Skeletal muscle tissue (tissue), 3 donors: ENCODE measurements at regions not wholly inside any gene's neighbourhood (a gene's known extent, or its start where the extent isn't known, plus 50 kb on each side); places are given as distances from the start of the nearest gene placed in this dataset.

ENCODE experiments used
- H3K27ac ChIP-seq: one replicate; pipeline ENCODE4 v1.7.0; 2013; ENCODE audit warnings: mild to moderate bottlenecking, low read depth, low read length, inconsistent platforms
- H3K27me3 ChIP-seq, 3 donors: one replicate each; pipeline ENCODE4 v1.7.0; 2013; ENCODE audit warnings: low read length in 3 of 3; ENCODE audit not compliant: control insufficient read depth in 3 of 3, insufficient read depth in 3 of 3
- H3K36me3 ChIP-seq, 3 donors: one replicate each; pipeline ENCODE4 v1.7.0; 2013; ENCODE audit warnings: low read length in 3 of 3; ENCODE audit not compliant: control insufficient read depth in 3 of 3, insufficient read depth in 3 of 3
- H3K4me1 ChIP-seq, 3 donors: one replicate each; pipeline ENCODE4 v1.7.0; 2013; ENCODE audit warnings: low read length in 3 of 3, mild to moderate bottlenecking in 3 of 3; ENCODE audit not compliant: control insufficient read depth in 3 of 3, insufficient read depth in 3 of 3
- H3K4me3 ChIP-seq, 3 donors: one replicate each; pipeline ENCODE4 v1.7.0; 2013; ENCODE audit warnings: low read length in 3 of 3
- H3K9ac ChIP-seq, 3 donors: one replicate each; pipeline ENCODE4 v1.7.0; 2013; ENCODE audit warnings: low read length in 3 of 3, mild to moderate bottlenecking in 3 of 3, moderate library complexity in 2 of 3, low read depth in 1 of 3
- H3K9me3 ChIP-seq, 3 donors: one replicate each; pipeline ENCODE4 v1.7.0; 2013; ENCODE audit warnings: low read length in 3 of 3; ENCODE audit not compliant: control insufficient read depth in 3 of 3
- donor health status: Osteomylitis.

GRCh38 chr22:27204817-27205216 lies 547.4 kb downstream of the MIAT start:
- Histone ChIP-seq H3K27ac (no peak overlapping the region), H3K36me3 (no peaks in the 10 kb centered on the region), H3K4me3 (no peak overlapping the region), H3K27me3 (peaks cover 9 to 37% (median 14%) of the 10 kb centered on the region in 3 donors), H3K9ac (no peak overlapping the region), H3K9me3 (peaks cover 0 to 3% (median 0%) of the 10 kb centered on the region in 3 donors), H3K4me1 (peaks cover 0 to 5% (median 3%) of the 10 kb centered on the region in 3 donors)

GRCh38 chr22:27205492-27206373 lies 548.3 kb downstream of the MIAT start:
- peaks cover 0 to 5% (median 3%) of the 10 kb centered on the region in 3 donors for H3K4me1 ChIP-seq
- H3K36me3 ChIP-seq = no peaks in the 10 kb centered on the region
- peaks cover 0 to 3% (median 0%) of the 10 kb centered on the region in 3 donors for H3K9me3 ChIP-seq
- peaks cover 10 to 36% (median 14%) of the 10 kb centered on the region in 3 donors for H3K27me3 ChIP-seq
- H3K9ac ChIP-seq = no peak overlapping the region
- H3K4me3 ChIP-seq = no peak overlapping the region
- H3K27ac ChIP-seq = no peak overlapping the region

- no peak overlapping the region for H3K4me3 ChIP-seq
- peaks cover 0 to 3% (median 0%) of the 10 kb centered on the region in 3 donors for H3K9me3 ChIP-seq
- H3K4me1 ChIP-seq = peaks cover 0 to 5% (median 3%) of the 10 kb centered on the region in 3 donors
- no peak overlapping the region for H3K9ac ChIP-seq
- H3K27ac ChIP-seq = no peak overlapping the region
- H3K36me3 ChIP-seq = no peaks in the 10 kb centered on the region
- peaks cover 12 to 39% (median 14%) of the 10 kb centered on the region in 3 donors for H3K27me3 ChIP-seq
Observed at GRCh38 chr22:27206374-27207133, 549.2 kb downstream of the MIAT start.

- no peak overlapping the region for H3K27ac ChIP-seq
- no peak overlapping the region for H3K9ac ChIP-seq
- no peaks in the 10 kb centered on the region for H3K36me3 ChIP-seq
- H3K9me3 ChIP-seq = peaks cover 0 to 3% (median 0%) of the 10 kb centered on the region in 3 donors
- H3K4me1 ChIP-seq = peaks cover 0 to 5% (median 3%) of the 10 kb centered on the region in 3 donors
- no peak overlapping the region for H3K4me3 ChIP-seq
- peaks cover 12 to 41% (median 14%) of the 10 kb centered on the region in 3 donors for H3K27me3 ChIP-seq
Observed at GRCh38 chr22:27207266-27207665, 549.9 kb downstream of the MIAT start.

- H3K27ac ChIP-seq = no peak overlapping the region
- peaks cover 2 to 5% (median 2%) of the 10 kb centered on the region in 3 donors for H3K4me1 ChIP-seq
- H3K9me3 ChIP-seq = peaks cover 0 to 3% (median 0%) of the 10 kb centered on the region in 3 donors
- H3K36me3 ChIP-seq = no peaks in the 10 kb centered on the region
- H3K27me3 ChIP-seq = peaks cover 14 to 41% (median 14%) of the 10 kb centered on the region in 3 donors
- H3K4me3 ChIP-seq = no peak overlapping the region
- no peak overlapping the region for H3K9ac ChIP-seq
Observed at GRCh38 chr22:27207907-27208306, 550.5 kb downstream of the MIAT start.

DNA sequence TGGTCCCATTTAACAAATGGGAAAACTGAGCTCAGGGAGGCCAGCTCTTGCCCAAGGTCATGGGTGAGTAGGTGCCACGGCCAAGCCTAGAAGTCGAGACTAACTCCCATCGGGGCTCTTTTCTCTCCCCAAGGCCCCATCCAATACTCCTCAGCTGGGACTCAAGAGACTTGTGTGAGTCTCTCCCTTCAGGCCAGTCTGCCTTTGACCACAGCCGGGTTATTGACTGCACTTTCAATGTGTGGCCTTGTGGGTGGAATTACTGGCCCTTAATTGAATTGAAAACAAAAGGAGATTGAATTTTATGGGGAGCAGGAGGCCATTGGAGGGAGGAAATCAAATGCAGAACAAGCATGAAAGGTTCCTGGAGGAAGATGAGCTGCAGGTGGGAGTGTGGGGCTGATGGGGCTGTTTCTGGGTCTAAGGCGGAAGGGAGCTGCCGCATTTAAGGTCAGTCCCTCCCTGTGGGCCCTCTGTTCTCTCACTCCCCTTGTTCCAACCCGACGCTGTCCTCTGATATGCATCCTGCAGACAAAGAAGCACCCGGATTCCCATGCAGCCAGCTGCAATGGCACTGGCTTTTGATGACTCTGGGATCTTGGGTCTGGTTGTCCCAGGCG lies 552.8 kb downstream of the MIAT start:
- Histone ChIP-seq H3K27me3 (peaks cover 10 to 42% (median 15%) of the 10 kb centered on the region in 3 donors), H3K4me1 (peaks cover 4 to 15% (median 6%) of the 10 kb centered on the region in 3 donors), H3K36me3 (no peaks in the 10 kb centered on the region), H3K9me3 (no peaks in the 10 kb centered on the region), H3K27ac (no peak overlapping the region), H3K4me3 (no peak overlapping the region), H3K9ac (no peak overlapping the region)

DNA sequence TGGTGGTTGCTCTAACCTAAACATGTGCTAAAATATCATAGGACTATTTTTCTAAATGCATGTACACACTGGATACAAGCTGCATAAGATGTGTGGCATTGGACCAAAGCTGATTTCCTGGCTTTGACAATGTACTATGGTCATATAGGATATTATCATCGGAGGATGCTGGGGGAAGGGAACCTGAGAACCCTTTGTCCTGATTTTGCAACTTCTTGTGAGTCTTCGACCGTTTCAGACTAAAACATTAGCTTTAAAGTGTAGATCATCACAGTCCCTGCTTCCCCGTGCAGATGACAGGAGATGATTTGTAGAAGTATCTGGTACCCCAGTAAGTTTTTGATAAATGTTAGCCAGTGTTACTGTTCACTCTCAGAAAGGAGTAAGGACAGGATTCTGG lies 554.7 kb downstream of the MIAT start:
- no peaks in the 10 kb centered on the region for H3K36me3 ChIP-seq
- H3K27ac ChIP-seq = no peak overlapping the region
- peaks cover 4 to 15% (median 6%) of the 10 kb centered on the region in 3 donors for H3K4me1 ChIP-seq
- no peaks in the 10 kb centered on the region for H3K9me3 ChIP-seq
- H3K4me3 ChIP-seq = no peak overlapping the region
- no peak overlapping the region for H3K9ac ChIP-seq
- peaks cover 5 to 32% (median 9%) of the 10 kb centered on the region in 3 donors for H3K27me3 ChIP-seq

DNA sequence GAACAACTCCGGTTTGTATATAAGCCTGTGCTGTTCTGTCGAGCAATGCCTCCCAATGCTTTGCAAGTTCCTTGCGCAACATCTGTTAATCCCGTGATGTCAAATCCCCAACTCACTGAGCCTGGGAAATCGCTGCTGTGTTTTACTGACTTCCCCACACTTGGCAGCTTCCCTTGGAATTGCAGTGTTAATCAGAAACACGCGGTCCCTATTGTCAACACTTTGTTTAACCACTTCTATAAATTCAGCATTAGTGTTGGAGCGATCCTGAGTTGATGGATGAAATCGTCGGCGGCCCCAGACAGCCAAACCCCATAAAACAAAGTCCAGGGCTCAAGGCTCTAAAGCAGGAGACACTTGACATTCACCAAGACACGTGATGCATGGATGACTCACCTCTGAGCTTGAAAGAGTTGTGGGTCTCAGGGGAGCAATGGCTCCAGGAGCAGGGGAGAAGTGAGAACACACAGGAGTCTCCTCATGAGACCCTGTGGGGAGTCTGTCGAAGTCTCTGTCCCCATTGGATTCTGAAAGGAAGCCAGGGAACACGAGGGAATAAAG lies 555.3 kb downstream of the MIAT start:
- H3K9ac ChIP-seq = no peak overlapping the region
- H3K4me3 ChIP-seq = no peak overlapping the region
- peaks cover 5 to 32% (median 12%) of the 10 kb centered on the region in 3 donors for H3K27me3 ChIP-seq

DNA sequence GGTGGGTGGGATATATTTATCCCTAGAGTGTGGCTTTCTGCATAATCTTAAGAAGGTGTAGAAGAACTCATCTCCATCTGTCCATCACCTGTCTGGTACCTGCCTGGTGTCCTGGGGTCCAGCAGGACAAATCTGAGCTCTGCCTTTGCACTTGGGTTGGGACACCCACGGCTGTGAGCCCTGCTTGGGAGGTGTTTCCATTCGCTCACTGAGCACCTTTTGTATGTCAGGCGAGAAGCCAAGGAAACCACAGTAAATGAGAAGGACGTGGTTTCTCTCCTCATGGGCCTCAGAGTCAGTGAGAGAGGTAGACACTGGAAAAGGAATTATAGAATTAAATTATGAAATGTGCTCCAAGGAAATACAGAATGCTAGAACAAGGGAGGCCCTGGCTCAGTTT lies 555.9 kb downstream of the MIAT start:
- peaks cover 4 to 19% (median 6%) of the 10 kb centered on the region in 3 donors for H3K4me1 ChIP-seq
- H3K27me3 ChIP-seq = peaks cover 5 to 28% (median 12%) of the 10 kb centered on the region in 3 donors
- no peak overlapping the region for H3K9ac ChIP-seq
- no peak overlapping the region for H3K4me3 ChIP-seq
- peak overlapping the region; percentile 71 for H3K27ac ChIP-seq
- H3K9me3 ChIP-seq = no peaks in the 10 kb centered on the region
- no peaks in the 10 kb centered on the region for H3K36me3 ChIP-seq

More for the DNA sequence above, 555.3 kb downstream of the MIAT start:
- Histone ChIP-seq H3K27ac (peak overlapping the region; percentile 71), H3K4me1 (peaks cover 4 to 19% (median 6%) of the 10 kb centered on the region in 3 donors), H3K36me3 (no peaks in the 10 kb centered on the region), H3K9me3 (no peaks in the 10 kb centered on the region)
